ENCODE measurements at regions not wholly inside any gene's neighbourhood (a gene's known extent, or its start where the extent isn't known, plus 50 kb on each side); places are given as distances from the start of the nearest gene placed in this dataset.
"Not testable (repeated sequence)": the region's sequence is repeated elsewhere in the genome, so short reads cannot be mapped to it uniquely, and the experiment has no call there.

DNA sequence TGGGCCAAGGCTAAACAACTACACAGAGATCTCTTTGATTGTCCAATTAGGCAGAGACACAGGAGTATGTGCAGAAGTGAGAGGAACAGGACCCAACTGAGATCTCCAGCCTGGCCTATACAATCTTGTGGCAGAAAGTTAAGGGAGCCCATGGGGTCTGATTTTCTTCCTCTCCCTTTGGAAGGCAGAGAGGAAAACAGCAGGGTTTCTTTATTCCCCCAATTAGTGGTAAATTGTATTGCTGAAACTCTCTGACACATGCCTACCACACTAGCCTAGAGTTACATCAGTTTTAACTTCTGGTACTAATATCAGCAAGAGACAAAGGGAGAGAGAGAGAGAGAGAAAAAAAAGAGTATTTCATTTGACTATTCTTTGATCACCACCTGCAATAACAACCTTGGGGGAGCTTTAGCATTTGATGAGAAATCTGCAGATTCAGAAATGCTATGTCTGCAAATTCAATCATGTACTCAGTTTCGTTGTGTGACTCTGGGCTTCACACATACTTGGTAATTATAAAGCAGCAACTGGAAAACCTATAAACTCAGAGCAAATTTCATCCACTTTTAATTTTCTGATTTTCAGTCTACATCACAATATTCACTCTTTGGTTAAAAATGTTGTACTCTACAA, 260.3 kb upstream of the SPTLC3 start:
- no peaks in the 10 kb centered on the region for H4K20me1 ChIP-seq (ENCODE audit: insufficient read depth, low read length)
- H3K36me3 ChIP-seq (ENCODE audit: insufficient read depth, low read length): no peaks in the 10 kb centered on the region
- no peak overlapping the region for H3K4me2 ChIP-seq (ENCODE audit: insufficient read depth, low read length)
- TF ChIP-seq, protein P1, sequence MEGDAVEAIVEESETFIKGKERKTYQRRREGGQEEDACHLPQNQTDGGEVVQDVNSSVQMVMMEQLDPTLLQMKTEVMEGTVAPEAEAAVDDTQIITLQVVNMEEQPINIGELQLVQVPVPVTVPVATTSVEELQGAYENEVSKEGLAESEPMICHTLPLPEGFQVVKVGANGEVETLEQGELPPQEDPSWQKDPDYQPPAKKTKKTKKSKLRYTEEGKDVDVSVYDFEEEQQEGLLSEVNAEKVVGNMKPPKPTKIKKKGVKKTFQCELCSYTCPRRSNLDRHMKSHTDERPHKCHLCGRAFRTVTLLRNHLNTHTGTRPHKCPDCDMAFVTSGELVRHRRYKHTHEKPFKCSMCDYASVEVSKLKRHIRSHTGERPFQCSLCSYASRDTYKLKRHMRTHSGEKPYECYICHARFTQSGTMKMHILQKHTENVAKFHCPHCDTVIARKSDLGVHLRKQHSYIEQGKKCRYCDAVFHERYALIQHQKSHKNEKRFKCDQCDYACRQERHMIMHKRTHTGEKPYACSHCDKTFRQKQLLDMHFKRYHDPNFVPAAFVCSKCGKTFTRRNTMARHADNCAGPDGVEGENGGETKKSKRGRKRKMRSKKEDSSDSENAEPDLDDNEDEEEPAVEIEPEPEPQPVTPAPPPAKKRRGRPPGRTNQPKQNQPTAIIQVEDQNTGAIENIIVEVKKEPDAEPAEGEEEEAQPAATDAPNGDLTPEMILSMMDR (IDR thresholded peaks at IDR 0.05; ENCODE audit: borderline replicate concordance, extremely low read depth, low read length, poor library complexity, severe bottlenecking): no peak
- TF ChIP-seq EZH2 (IDR thresholded peaks at IDR 0.05; ENCODE audit: borderline replicate concordance, low read depth, low read length, severe bottlenecking): no peak
- H3K9me3 ChIP-seq (ENCODE audit: insufficient read depth, low read length, severe bottlenecking): no peaks in the 10 kb centered on the region
- DNase-seq (no peak), ATAC-seq (ENCODE audit: insufficient read depth, low read depth) (no peak)
- H3K27ac ChIP-seq (ENCODE audit: low read length): no peak overlapping the region
- H3K4me1 ChIP-seq (ENCODE audit: insufficient read depth, low read length): no peaks in the 10 kb centered on the region
- no peak overlapping the region for H3K9ac ChIP-seq (ENCODE audit: low read depth, low read length)
- H3K79me2 ChIP-seq (ENCODE audit: insufficient read depth, low read length): no peaks in the 10 kb centered on the region
- H2AFZ ChIP-seq (ENCODE audit: low read depth, low read length): no peak overlapping the region
- H3K4me3 ChIP-seq (ENCODE audit: low read depth in 1 of 2, low read length in 2 of 2): no peak overlapping the region
- peaks cover 11% of the 10 kb centered on the region for H3K27me3 ChIP-seq (ENCODE audit: insufficient read depth, low read length, poor library complexity)

- no peak overlapping the region for H2AFZ ChIP-seq (ENCODE audit: low read depth, low read length)
- no peak overlapping the region for H3K27ac ChIP-seq (ENCODE audit: low read length)
- no peak overlapping the region for H3K4me3 ChIP-seq (ENCODE audit: low read depth in 1 of 2, low read length in 2 of 2)
- H3K36me3 ChIP-seq (ENCODE audit: insufficient read depth, low read length): no peaks in the 10 kb centered on the region
- H4K20me1 ChIP-seq (ENCODE audit: insufficient read depth, low read length): no peaks in the 10 kb centered on the region
- no peak overlapping the region for H3K4me2 ChIP-seq (ENCODE audit: insufficient read depth, low read length)
- ATAC-seq (ENCODE audit: insufficient read depth, low read depth) (no peak), DNase-seq (no peak)
- no peaks in the 10 kb centered on the region for H3K9me3 ChIP-seq (ENCODE audit: insufficient read depth, low read length, severe bottlenecking)
- no peaks in the 10 kb centered on the region for H3K4me1 ChIP-seq (ENCODE audit: insufficient read depth, low read length)
- no peak overlapping the region for H3K9ac ChIP-seq (ENCODE audit: low read depth, low read length)
- H3K27me3 ChIP-seq (ENCODE audit: insufficient read depth, low read length, poor library complexity): peaks cover 11% of the 10 kb centered on the region
- TF ChIP-seq EZH2 (IDR thresholded peaks at IDR 0.05; ENCODE audit: borderline replicate concordance, low read depth, low read length, severe bottlenecking): no peak
- TF ChIP-seq, protein P1 (IDR thresholded peaks at IDR 0.05; ENCODE audit: borderline replicate concordance, extremely low read depth, low read length, poor library complexity, severe bottlenecking): no peak
- H3K79me2 ChIP-seq (ENCODE audit: insufficient read depth, low read length): no peaks in the 10 kb centered on the region
Observed at GRCh38 chr20:12750221-12750620, 258.6 kb upstream of the SPTLC3 start.

GRCh38 chr20:12752900-12753693, 255.7 kb upstream of the SPTLC3 start:
- not testable (repeated sequence) for H3K9me3 ChIP-seq (ENCODE audit: insufficient read depth, low read length, severe bottlenecking); H2AFZ ChIP-seq (ENCODE audit: low read depth, low read length); H3K27ac ChIP-seq (ENCODE audit: low read length); H3K9ac ChIP-seq (ENCODE audit: low read depth, low read length); H4K20me1 ChIP-seq (ENCODE audit: insufficient read depth, low read length); H3K4me3 ChIP-seq (ENCODE audit: low read depth in 1 of 2, low read length in 2 of 2); H3K36me3 ChIP-seq (ENCODE audit: insufficient read depth, low read length); ATAC-seq (ENCODE audit: insufficient read depth, low read depth); H3K4me2 ChIP-seq (ENCODE audit: insufficient read depth, low read length); H3K79me2 ChIP-seq (ENCODE audit: insufficient read depth, low read length); H3K4me1 ChIP-seq (ENCODE audit: insufficient read depth, low read length); DNase-seq
- peaks cover 10% of the 10 kb centered on the region for H3K27me3 ChIP-seq (ENCODE audit: insufficient read depth, low read length, poor library complexity)

DNA sequence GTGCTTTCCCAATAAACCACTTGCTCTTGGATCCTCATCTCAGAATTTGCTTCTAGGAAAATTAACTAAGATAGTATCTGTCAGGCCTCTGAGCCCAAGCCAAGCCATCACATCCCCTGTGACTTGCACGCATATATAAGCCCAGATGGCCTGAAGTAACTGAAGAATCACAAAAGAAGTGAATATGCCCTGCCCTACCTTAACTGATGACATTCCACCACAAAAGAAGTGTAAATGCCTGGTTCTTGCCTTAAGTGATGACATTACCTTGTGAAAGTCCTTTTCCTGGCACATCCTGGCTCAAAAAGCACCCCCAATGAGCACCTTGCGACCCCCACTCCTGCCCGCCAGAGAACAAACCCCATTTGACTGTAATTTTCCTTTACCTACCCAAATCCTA, 255.0 kb upstream of the SPTLC3 start:
- ATAC-seq (ENCODE audit: insufficient read depth, low read depth); H3K9ac ChIP-seq (ENCODE audit: low read depth, low read length); H3K4me3 ChIP-seq (ENCODE audit: low read depth in 1 of 2, low read length in 2 of 2); DNase-seq; H3K4me1 ChIP-seq (ENCODE audit: insufficient read depth, low read length); H3K4me2 ChIP-seq (ENCODE audit: insufficient read depth, low read length); H2AFZ ChIP-seq (ENCODE audit: low read depth, low read length); H3K27ac ChIP-seq (ENCODE audit: low read length); H3K79me2 ChIP-seq (ENCODE audit: insufficient read depth, low read length); H3K36me3 ChIP-seq (ENCODE audit: insufficient read depth, low read length); H3K9me3 ChIP-seq (ENCODE audit: insufficient read depth, low read length, severe bottlenecking); H4K20me1 ChIP-seq (ENCODE audit: insufficient read depth, low read length); H3K27me3 ChIP-seq (ENCODE audit: insufficient read depth, low read length, poor library complexity): not testable (repeated sequence)

DNA sequence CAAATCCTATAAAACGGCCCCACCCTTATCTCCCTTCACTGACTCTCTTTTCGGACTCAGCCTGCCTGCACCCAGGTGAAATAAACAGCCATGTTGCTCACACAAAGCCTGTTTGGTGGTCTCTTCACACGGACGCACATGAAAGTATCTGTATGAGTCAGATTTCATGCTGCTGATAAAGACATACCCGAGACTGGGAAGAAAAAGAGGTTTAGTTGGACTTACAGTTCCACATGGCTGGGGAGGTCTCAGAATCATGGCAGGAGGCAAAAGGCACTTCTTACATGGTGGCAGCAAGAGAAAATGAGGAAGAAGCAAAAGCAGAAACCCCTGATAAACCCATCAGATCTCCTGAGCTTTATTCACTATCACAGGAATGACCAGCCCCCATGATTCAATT, 249.3 kb upstream of the SPTLC3 start:
- not testable (repeated sequence) for H3K4me3 ChIP-seq (ENCODE audit: low read depth in 1 of 2, low read length in 2 of 2); H3K9me3 ChIP-seq (ENCODE audit: insufficient read depth, low read length, severe bottlenecking); ATAC-seq (ENCODE audit: insufficient read depth, low read depth); H3K4me2 ChIP-seq (ENCODE audit: insufficient read depth, low read length); H3K36me3 ChIP-seq (ENCODE audit: insufficient read depth, low read length); H3K4me1 ChIP-seq (ENCODE audit: insufficient read depth, low read length); H3K9ac ChIP-seq (ENCODE audit: low read depth, low read length); H2AFZ ChIP-seq (ENCODE audit: low read depth, low read length); H3K79me2 ChIP-seq (ENCODE audit: insufficient read depth, low read length); H3K27ac ChIP-seq (ENCODE audit: low read length); H4K20me1 ChIP-seq (ENCODE audit: insufficient read depth, low read length); DNase-seq
- peaks cover 24% of the 10 kb centered on the region for H3K27me3 ChIP-seq (ENCODE audit: insufficient read depth, low read length, poor library complexity)
